H9 (cell line): ENCODE measurements at regions not wholly inside any gene's neighbourhood (a gene's known extent, or its start where the extent isn't known, plus 50 kb on each side); places are given as distances from the start of the nearest gene placed in this dataset.

Source experiments
- DNase-seq: peaks from one replicate; pipeline ENCODE4 v3.0.0-alpha.2; 2017
- H2AFZ ChIP-seq: one replicate; pipeline ENCODE4 v1.6.1; 2013; ENCODE audit warnings: mild to moderate bottlenecking, low read length, control low read depth, moderate library complexity
- H2AK5ac ChIP-seq: 2 replicates; pipeline ENCODE4 v1.6.1; 2013; ENCODE audit warnings: low read length, control low read depth, mixed read lengths; ENCODE audit not compliant: insufficient read length
- H2BK120ac ChIP-seq: one replicate; pipeline ENCODE4 v1.6.1; 2013; ENCODE audit warnings: low read depth, mild to moderate bottlenecking, low read length, control low read depth, inconsistent platforms; ENCODE audit not compliant: poor library complexity, severe bottlenecking
- H2BK12ac ChIP-seq: 2 replicates; pipeline ENCODE4 v1.6.1; 2013; ENCODE audit warnings: low read length, control low read depth, mixed read lengths, low read depth; ENCODE audit not compliant: insufficient read length
- H2BK15ac ChIP-seq: 2 replicates; pipeline ENCODE4 v1.6.1; 2013; ENCODE audit warnings: low read depth, low read length, control low read depth
- H2BK20ac ChIP-seq: one replicate; pipeline ENCODE4 v1.6.1; 2013; ENCODE audit warnings: low read depth, mild to moderate bottlenecking, low read length, control low read depth, inconsistent platforms; ENCODE audit not compliant: poor library complexity, severe bottlenecking
- H2BK5ac ChIP-seq: 2 replicates; pipeline ENCODE4 v1.6.1; 2013; ENCODE audit warnings: low read length, control low read depth, mixed read lengths; ENCODE audit not compliant: insufficient read length
- H3K14ac ChIP-seq: 2 replicates; pipeline ENCODE4 v1.6.1; 2013; ENCODE audit warnings: low read length, control low read depth; ENCODE audit not compliant: insufficient read depth
- H3K18ac ChIP-seq: 2 replicates; pipeline ENCODE4 v1.6.1; 2013; ENCODE audit warnings: low read depth, mild to moderate bottlenecking, mixed read lengths, low read length, control low read depth; ENCODE audit not compliant: insufficient read length
- H3K23ac ChIP-seq: 2 replicates; pipeline ENCODE4 v1.6.1; 2013; ENCODE audit warnings: low read length, control low read depth, mixed read lengths, low read depth; ENCODE audit not compliant: insufficient read length
- H3K23me2 ChIP-seq: 2 replicates; pipeline ENCODE4 v1.6.1; 2013; ENCODE audit warnings: low read depth, mild to moderate bottlenecking, mixed read lengths, low read length, control low read depth; ENCODE audit not compliant: insufficient read length, poor library complexity, severe bottlenecking
- H3K27ac ChIP-seq: 2 replicates; pipeline ENCODE4 v1.5.1; 2013; ENCODE audit warnings: low read length, control low read depth, mixed read lengths, low read depth; ENCODE audit not compliant: insufficient read length
- H3K27me3 ChIP-seq: 2 replicates; pipeline ENCODE4 v1.6.1; 2013; ENCODE audit warnings: low read length, control low read depth, inconsistent platforms; ENCODE audit not compliant: insufficient read depth
- H3K4ac ChIP-seq: 2 replicates; pipeline ENCODE4 v1.6.1; 2013; ENCODE audit warnings: low read depth, mild to moderate bottlenecking, control low read depth, inconsistent platforms, low read length, moderate library complexity
- H3K4me1 ChIP-seq: 2 replicates; pipeline ENCODE4 v1.6.1; 2013; ENCODE audit warnings: low read length, control low read depth, inconsistent platforms; ENCODE audit not compliant: insufficient read depth
- H3K4me2 ChIP-seq: 2 replicates; pipeline ENCODE4 v1.6.1; 2013; ENCODE audit warnings: low read length, control low read depth, mixed read lengths; ENCODE audit not compliant: insufficient read length, insufficient read depth
- H3K56ac ChIP-seq: 2 replicates; pipeline ENCODE4 v1.6.1; 2013; ENCODE audit warnings: low read depth, mild to moderate bottlenecking, mixed read lengths, low read length, control low read depth; ENCODE audit not compliant: insufficient read length
- H3K79me1 ChIP-seq: 2 replicates; pipeline ENCODE4 v1.6.1; 2013; ENCODE audit warnings: low read depth, mild to moderate bottlenecking, moderate library complexity, low read length, control low read depth, inconsistent platforms; ENCODE audit not compliant: insufficient read depth, poor library complexity, severe bottlenecking
- H3K79me2 ChIP-seq: 2 replicates; pipeline ENCODE4 v1.6.1; 2013; ENCODE audit warnings: low read length, control low read depth, inconsistent platforms; ENCODE audit not compliant: insufficient read depth
- H3K9ac ChIP-seq: 2 replicates; pipeline ENCODE4 v1.6.1; 2013; ENCODE audit warnings: low read length, control low read depth, mixed read lengths; ENCODE audit not compliant: insufficient read length; ENCODE audit errors: extremely low read depth
- H3K9me3 ChIP-seq: one replicate; pipeline ENCODE4 v1.6.1; 2013; ENCODE audit warnings: low read depth, low read length, inconsistent platforms; ENCODE audit not compliant: control insufficient read depth
- H3T11ph ChIP-seq: one replicate; pipeline ENCODE4 v1.6.1; 2013; ENCODE audit warnings: mild to moderate bottlenecking, low read length, control low read depth, inconsistent platforms
- H4K20me1 ChIP-seq: one replicate; pipeline ENCODE4 v1.6.1; 2013; ENCODE audit not compliant: control insufficient read depth, insufficient read length, insufficient read depth
- H4K5ac ChIP-seq: 2 replicates; pipeline ENCODE4 v1.6.1; 2013; ENCODE audit warnings: low read depth, mild to moderate bottlenecking, mixed read lengths, low read length, control low read depth; ENCODE audit not compliant: insufficient read length
- H4K8ac ChIP-seq: replicated peaks from 2 replicates; pipeline ENCODE4 v1.6.1; 2013; ENCODE audit warnings: low read length, control low read depth, mixed read lengths, low read depth; ENCODE audit not compliant: insufficient read length
- H4K91ac ChIP-seq: 2 replicates; pipeline ENCODE4 v1.6.1; 2013; ENCODE audit warnings: low read depth, mild to moderate bottlenecking, moderate library complexity, mixed read lengths, low read length, control low read depth; ENCODE audit not compliant: insufficient read length
- H3K27ac Mint-ChIP-seq, 3 experiments: 2 replicates in 2 of 3; 3 replicates in 1 of 3; pipeline ENCODE4 v1.8.0; 2020 to 2021; ENCODE audit warnings: mixed read lengths in 3 of 3, mild to moderate bottlenecking in 1 of 3, moderate library complexity in 1 of 3
- H3K27me3 Mint-ChIP-seq: 2 replicates; pipeline ENCODE4 v1.8.0; 2021; ENCODE audit warnings: low read depth, mild to moderate bottlenecking, moderate library complexity, mixed read lengths
- H3K36me3 Mint-ChIP-seq, 3 experiments: 2 replicates in 2 of 3; 3 replicates in 1 of 3; pipeline ENCODE4 v1.8.0; 2020 to 2021; ENCODE audit warnings: low read depth in 3 of 3, mixed read lengths in 3 of 3; ENCODE audit not compliant: insufficient read depth in 1 of 3
- H3K4me1 Mint-ChIP-seq, 2 experiments: 2 replicates each; pipeline ENCODE4 v1.8.0; 2020; ENCODE audit warnings: mixed read lengths in 2 of 2
- H3K4me3 Mint-ChIP-seq, 2 experiments: 2 replicates in 1 of 2; 3 replicates in 1 of 2; pipeline ENCODE4 v1.8.0; 2020 to 2021; ENCODE audit warnings: mild to moderate bottlenecking in 2 of 2, mixed read lengths in 2 of 2, moderate library complexity in 1 of 2
- H3K9me3 Mint-ChIP-seq, 2 experiments: 2 replicates in 1 of 2; 3 replicates in 1 of 2; pipeline ENCODE4 v1.8.0; 2020; ENCODE audit warnings: mild to moderate bottlenecking in 2 of 2, mixed read lengths in 2 of 2, moderate library complexity in 1 of 2
- CTCF ChIP-seq: fragments of 200-600 bp; sonication (generic); conservative IDR thresholded peaks from 3 replicates; pipeline ENCODE4 v1.8.0; 2021; ENCODE audit warnings: antibody characterized with exemption, mild to moderate bottlenecking
- WGBS: extraction: QIAGEN DNeasy Blood & Tissue Kit; methylation state at CpG from one replicate; pipeline ENCODE4 v1.1.7; 2013; ENCODE audit warnings: missing lambda C conversion rate, low lambda C conversion rate, mixed read lengths; ENCODE audit not compliant: insufficient read length; ENCODE audit errors: extremely low coverage; 5-methylcytosine and 5-hydroxymethylcytosine counted together

- H3K14ac ChIP-seq = no peak overlapping the region
- no peak overlapping the region for H4K91ac ChIP-seq
- no peak overlapping the region for H3K9ac ChIP-seq
- no peak overlapping the region for H2AFZ ChIP-seq
- no peak overlapping the region for H3K56ac ChIP-seq
- H3K23me2 ChIP-seq = no peaks in the 10 kb centered on the region
- H3K79me2 ChIP-seq = no peaks in the 10 kb centered on the region
- no peak overlapping the region for H2BK12ac ChIP-seq
- no peak overlapping the region for H3K4me2 ChIP-seq
- H4K20me1 ChIP-seq = no peaks in the 10 kb centered on the region
- no peak for DNase-seq
- WGBS = no CpG with 5 or more reads among the region's 6 CpGs
- H2BK5ac ChIP-seq = no peak overlapping the region
- Mint-ChIP-seq H3K27ac (no peak overlapping the region), H3K36me3 (no peaks in the 10 kb centered on the region; a peak in 3 of 7 replicates), H3K9me3 (peaks cover 74 to 81% of the 10 kb centered on the region in 2 experiments), H3K4me1 (no peaks in the 10 kb centered on the region), H3K4me3 (no peak overlapping the region), H3K27me3 (no peaks in the 10 kb centered on the region)
- TF ChIP-seq CTCF = no peak
- no peak overlapping the region for H3K27ac ChIP-seq
- no peak overlapping the region for H3K4ac ChIP-seq
- no peaks in the 10 kb centered on the region for H3K27me3 ChIP-seq
- H2BK120ac ChIP-seq = no peak overlapping the region
- no peak overlapping the region for H4K8ac ChIP-seq
- H2BK20ac ChIP-seq = no peak overlapping the region
- no peak overlapping the region for H4K5ac ChIP-seq
- no peaks in the 10 kb centered on the region for H3K79me1 ChIP-seq
- no peak overlapping the region for H2BK15ac ChIP-seq
- H3K23ac ChIP-seq = no peak overlapping the region
- H3K18ac ChIP-seq = no peak overlapping the region
- H3K9me3 ChIP-seq = peaks cover 28% of the 10 kb centered on the region
- H2AK5ac ChIP-seq = no peak overlapping the region
- H3T11ph ChIP-seq = no peak overlapping the region
- no peaks in the 10 kb centered on the region for H3K4me1 ChIP-seq
These were observed 207.3 kb upstream of the CXorf51B start for GRCh38 chrX:146602246-146602645.
